ENCODE measurements at regions not wholly inside any gene's neighbourhood (a gene's known extent, or its start where the extent isn't known, plus 50 kb on each side); places are given as distances from the start of the nearest gene placed in this dataset.

GRCh38 chr2:105952131-105952530 is 207.4 kb downstream of the NCK2 start:
- no peak for DNase-seq
- H3K27ac ChIP-seq (replicated peaks), result no peak overlapping the region
- no peak for TF ChIP-seq CTCF (IDR thresholded peaks at IDR 0.05; ENCODE audit: borderline replicate concordance)
- peaks cover 11% of the 10 kb centered on the region for H3K4me1 ChIP-seq
- intact Hi-C loops (cut with micrococcal nuclease), result no loop called here
- no peaks in the 10 kb centered on the region for H3K9me3 ChIP-seq (replicated peaks)
- no peaks in the 10 kb centered on the region for H3K36me3 ChIP-seq
- no peak overlapping the region for H3K4me3 ChIP-seq
- peaks cover 6% of the 10 kb centered on the region for H3K27me3 ChIP-seq (ENCODE audit: low read depth)

- no peaks in the 10 kb centered on the region for H3K9me3 ChIP-seq (replicated peaks)
- H3K4me1 ChIP-seq, result peaks cover 12% of the 10 kb centered on the region
- no peak for DNase-seq
- H3K27ac ChIP-seq (replicated peaks), result peak overlapping the region; percentile 27
- no peak overlapping the region for H3K4me3 ChIP-seq
- TF ChIP-seq CTCF (IDR thresholded peaks at IDR 0.05; ENCODE audit: borderline replicate concordance), result no peak
- no peaks in the 10 kb centered on the region for H3K36me3 ChIP-seq
- intact Hi-C loops (cut with micrococcal nuclease), result no loop called here
- peaks cover 6% of the 10 kb centered on the region for H3K27me3 ChIP-seq (ENCODE audit: low read depth)
These were observed 206.6 kb downstream of the NCK2 start for GRCh38 chr2:105951384-105951694.

GRCh38 chr2:105950521-105951383 is 206.0 kb downstream of the NCK2 start:
- Histone ChIP-seq H3K27ac (replicated peaks) (peak overlapping the region; percentile 27), H3K4me1 (peaks cover 16% of the 10 kb centered on the region), H3K9me3 (replicated peaks) (no peaks in the 10 kb centered on the region), H3K27me3 (ENCODE audit: low read depth) (peaks cover 6% of the 10 kb centered on the region), H3K4me3 (no peak overlapping the region), H3K36me3 (no peaks in the 10 kb centered on the region)
- DNase-seq, result no peak
- intact Hi-C loops (cut with micrococcal nuclease), result no loop called here
- no peak for TF ChIP-seq CTCF (IDR thresholded peaks at IDR 0.05; ENCODE audit: borderline replicate concordance)

- Histone ChIP-seq H3K9me3 (replicated peaks) (peaks cover 7% of the 10 kb centered on the region), H3K36me3 (no peaks in the 10 kb centered on the region), H3K4me1 (peaks cover 5% of the 10 kb centered on the region), H3K4me3 (no peak overlapping the region), H3K27me3 (ENCODE audit: low read depth) (no peaks in the 10 kb centered on the region), H3K27ac (replicated peaks) (no peak overlapping the region)
- no peak for DNase-seq
- intact Hi-C loops (cut with micrococcal nuclease), result no loop called here
- no peak for TF ChIP-seq CTCF (IDR thresholded peaks at IDR 0.05; ENCODE audit: borderline replicate concordance)
These were observed 199.3 kb downstream of the NCK2 start for GRCh38 chr2:105943977-105944376.
